Adipocyte (in vitro differentiated cells): ENCODE measurements at regions not wholly inside any gene's neighbourhood (a gene's known extent, or its start where the extent isn't known, plus 50 kb on each side); places are given as distances from the start of the nearest gene placed in this dataset.

Source experiments
- DNase-seq: peaks from one replicate; pipeline ENCODE4 v3.0.0-alpha.2; 2015; ENCODE audit warnings: low read depth
- H3K27me3 ChIP-seq: replicated peaks from 2 replicates; pipeline ENCODE4 v1.7.0; 2013; ENCODE audit warnings: mild to moderate bottlenecking, low read length, moderate library complexity; ENCODE audit not compliant: control insufficient read depth, insufficient read depth
- H3K36me3 ChIP-seq: 2 replicates; pipeline ENCODE4 v1.7.0; 2013; ENCODE audit warnings: low read length, mild to moderate bottlenecking, moderate library complexity; ENCODE audit not compliant: control insufficient read depth, insufficient read depth, severe bottlenecking
- H3K4me1 ChIP-seq: 2 replicates; pipeline ENCODE4 v1.7.0; 2013; ENCODE audit warnings: mild to moderate bottlenecking, low read length, moderate library complexity; ENCODE audit not compliant: control insufficient read depth, insufficient read depth
- H3K4me3 ChIP-seq: 2 replicates; pipeline ENCODE4 v1.7.0; 2013; ENCODE audit warnings: mild to moderate bottlenecking, low read length, moderate library complexity
- H3K9ac ChIP-seq: 2 replicates; pipeline ENCODE4 v1.7.0; 2013; ENCODE audit warnings: mild to moderate bottlenecking, low read length, moderate library complexity
- H3K9me3 ChIP-seq: 2 replicates; pipeline ENCODE4 v1.7.0; 2013; ENCODE audit warnings: mild to moderate bottlenecking, low read length, moderate library complexity; ENCODE audit not compliant: control insufficient read depth

- H3K9ac ChIP-seq, result no peak overlapping the region
- H3K4me3 ChIP-seq, result no peak overlapping the region
- H3K36me3 ChIP-seq, result no peaks in the 10 kb centered on the region
- DNase-seq, result no peak
- H3K27me3 ChIP-seq, result no peaks in the 10 kb centered on the region
- H3K9me3 ChIP-seq, result no peaks in the 10 kb centered on the region
- H3K4me1 ChIP-seq, result peaks cover 9% of the 10 kb centered on the region
Observed at GRCh38 chr10:124338276-124338925, 80.3 kb downstream of the OAT start.

GRCh38 chr10:124336186-124336585, 82.5 kb downstream of the OAT start:
- no peak overlapping the region for H3K9ac ChIP-seq
- no peak overlapping the region for H3K4me3 ChIP-seq
- no peaks in the 10 kb centered on the region for H3K36me3 ChIP-seq
- H3K27me3 ChIP-seq, result no peaks in the 10 kb centered on the region
- peak; percentile 13 for DNase-seq
- peaks cover 14% of the 10 kb centered on the region for H3K4me1 ChIP-seq
- H3K9me3 ChIP-seq, result peaks cover 7% of the 10 kb centered on the region

GRCh38 chr10:124333931-124334330, 84.8 kb downstream of the OAT start:
- Histone ChIP-seq H3K4me1 (peaks cover 14% of the 10 kb centered on the region), H3K4me3 (no peak overlapping the region), H3K27me3 (no peaks in the 10 kb centered on the region), H3K9me3 (peaks cover 10% of the 10 kb centered on the region), H3K36me3 (no peaks in the 10 kb centered on the region), H3K9ac (no peak overlapping the region)
- peak; percentile 70 for DNase-seq

- Histone ChIP-seq H3K27me3 (no peaks in the 10 kb centered on the region), H3K9ac (no peak overlapping the region), H3K4me3 (no peak overlapping the region), H3K9me3 (peaks cover 10% of the 10 kb centered on the region), H3K4me1 (peaks cover 14% of the 10 kb centered on the region), H3K36me3 (no peaks in the 10 kb centered on the region)
- DNase-seq, result peak; percentile 69
Observed at GRCh38 chr10:124332426-124332825, 86.3 kb downstream of the OAT start.

- Histone ChIP-seq H3K9ac (no peak overlapping the region), H3K4me1 (peaks cover 14% of the 10 kb centered on the region), H3K36me3 (no peaks in the 10 kb centered on the region), H3K27me3 (no peaks in the 10 kb centered on the region), H3K9me3 (peaks cover 10% of the 10 kb centered on the region), H3K4me3 (no peak overlapping the region)
- DNase-seq, result no peak
Observed at GRCh38 chr10:124329941-124330340, 88.8 kb downstream of the OAT start.

- no peaks in the 10 kb centered on the region for H3K27me3 ChIP-seq
- H3K36me3 ChIP-seq, result no peaks in the 10 kb centered on the region
- peaks cover 14% of the 10 kb centered on the region for H3K4me1 ChIP-seq
- H3K4me3 ChIP-seq, result no peak overlapping the region
- H3K9ac ChIP-seq, result no peak overlapping the region
- H3K9me3 ChIP-seq, result peaks cover 10% of the 10 kb centered on the region
- DNase-seq, result no peak
Observed at GRCh38 chr10:124329362-124329761, 89.4 kb downstream of the OAT start.

- Histone ChIP-seq H3K9me3 (peaks cover 10% of the 10 kb centered on the region), H3K9ac (no peak overlapping the region), H3K4me3 (no peak overlapping the region), H3K4me1 (peaks cover 7% of the 10 kb centered on the region), H3K27me3 (no peaks in the 10 kb centered on the region), H3K36me3 (no peaks in the 10 kb centered on the region)
- DNase-seq, result no peak
Observed at GRCh38 chr10:124328477-124329220, 90.1 kb downstream of the OAT start.

- H3K4me1 ChIP-seq, result no peaks in the 10 kb centered on the region
- DNase-seq, result no peak
Observed at GRCh38 chr10:124325998-124326636, 92.6 kb downstream of the OAT start.

GRCh38 chr10:124325633-124325914, 93.1 kb downstream of the OAT start:
- Histone ChIP-seq H3K4me3 (no peak overlapping the region), H3K9me3 (no peaks in the 10 kb centered on the region), H3K36me3 (no peaks in the 10 kb centered on the region), H3K9ac (no peak overlapping the region), H3K27me3 (no peaks in the 10 kb centered on the region), H3K4me1 (no peaks in the 10 kb centered on the region)
- DNase-seq, result no peak

More at GRCh38 chr10:124325998-124326636, 92.6 kb downstream of the OAT start:
- no peaks in the 10 kb centered on the region for H3K27me3 ChIP-seq
- H3K36me3 ChIP-seq, result no peaks in the 10 kb centered on the region
- no peak overlapping the region for H3K4me3 ChIP-seq
- peaks cover 3% of the 10 kb centered on the region for H3K9me3 ChIP-seq
- H3K9ac ChIP-seq, result no peak overlapping the region

- no peak for DNase-seq
- Histone ChIP-seq H3K9me3 (no peaks in the 10 kb centered on the region), H3K4me1 (no peaks in the 10 kb centered on the region), H3K36me3 (no peaks in the 10 kb centered on the region), H3K4me3 (no peak overlapping the region), H3K27me3 (no peaks in the 10 kb centered on the region), H3K9ac (no peak overlapping the region)
Observed at GRCh38 chr10:124324856-124325632, 93.7 kb downstream of the OAT start.

- Histone ChIP-seq H3K4me1 (no peaks in the 10 kb centered on the region), H3K4me3 (no peak overlapping the region), H3K36me3 (no peaks in the 10 kb centered on the region), H3K27me3 (no peaks in the 10 kb centered on the region), H3K9me3 (no peaks in the 10 kb centered on the region), H3K9ac (no peak overlapping the region)
- DNase-seq, result no peak
Observed at GRCh38 chr10:124324451-124324850, 94.3 kb downstream of the OAT start.
